Stimulated activated CD8-positive, alpha-beta memory T cell treated with anti-CD3 and anti-CD28 coated beads, Interleukin-4, amount 100 ng/mL, for 24 hours (primary cell): ENCODE measurements at regions not wholly inside any gene's neighbourhood (a gene's known extent, or its start where the extent isn't known, plus 50 kb on each side); places are given as distances from the start of the nearest gene placed in this dataset.
"Not testable (repeated sequence)": the region's sequence is repeated elsewhere in the genome, so short reads cannot be mapped to it uniquely, and the experiment has no call there.

ENCODE experiments used
- DNase-seq: peaks from one replicate; pipeline ENCODE4 v3.0.0-alpha.2; 2020; ENCODE audit warnings: low read depth

GRCh38 chr1:242735323-242735722 is 210.8 kb upstream of the PLD5 start:
- no peak for DNase-seq

GRCh38 chr1:242731446-242731845 is 206.9 kb upstream of the PLD5 start:
- no peak for DNase-seq

- no peak for DNase-seq
Observed at GRCh38 chr1:242728696-242729095, 204.2 kb upstream of the PLD5 start.

- DNase-seq = no peak
Observed at GRCh38 chr1:242723044-242723716, 198.7 kb upstream of the PLD5 start.

- no peak for DNase-seq
Observed at GRCh38 chr1:242718967-242719366, 194.5 kb upstream of the PLD5 start.

- DNase-seq = no peak
Observed at GRCh38 chr1:242712248-242712647, 187.8 kb upstream of the PLD5 start.

- DNase-seq = no peak
Observed at GRCh38 chr1:242710847-242711246, 186.3 kb upstream of the PLD5 start.

- no peak for DNase-seq
Observed at GRCh38 chr1:242710286-242710685, 185.8 kb upstream of the PLD5 start.

GRCh38 chr1:242703467-242703866 is 179.0 kb upstream of the PLD5 start:
- no peak for DNase-seq

GRCh38 chr1:242692988-242693387 is 168.5 kb upstream of the PLD5 start:
- no peak for DNase-seq

- DNase-seq = no peak
Observed at GRCh38 chr1:242691610-242691945, 167.1 kb upstream of the PLD5 start.

- DNase-seq = no peak
Observed at GRCh38 chr1:242690849-242691609, 166.5 kb upstream of the PLD5 start.

GRCh38 chr1:242689378-242689777 is 164.9 kb upstream of the PLD5 start:
- no peak for DNase-seq

GRCh38 chr1:242674951-242675645 is 150.6 kb upstream of the PLD5 start:
- DNase-seq = no peak

- no peak for DNase-seq
Observed at GRCh38 chr1:242673652-242674051, 149.2 kb upstream of the PLD5 start.

- DNase-seq = not testable (repeated sequence)
Observed at GRCh38 chr1:242673165-242673564, 148.7 kb upstream of the PLD5 start.

- no peak for DNase-seq
Observed at GRCh38 chr1:242670019-242670418, 145.5 kb upstream of the PLD5 start.

- DNase-seq = no peak
Observed at GRCh38 chr1:242662886-242663285, 138.4 kb upstream of the PLD5 start.

- not testable (repeated sequence) for DNase-seq
Observed at GRCh38 chr1:242653772-242654171, 129.3 kb upstream of the PLD5 start.

- no peak for DNase-seq
Observed at GRCh38 chr1:242651817-242652216, 127.3 kb upstream of the PLD5 start.

- no peak for DNase-seq
Observed at GRCh38 chr1:242641461-242641860, 117.0 kb upstream of the PLD5 start.

- no peak for DNase-seq
Observed at GRCh38 chr1:242639104-242639503, 114.6 kb upstream of the PLD5 start.

- DNase-seq = no peak
Observed at GRCh38 chr1:242634732-242635131, 110.2 kb upstream of the PLD5 start.
